ENCODE measurements at regions not wholly inside any gene's neighbourhood (a gene's known extent, or its start where the extent isn't known, plus 50 kb on each side); places are given as distances from the start of the nearest gene placed in this dataset.

- Histone ChIP-seq H3K9me3 (ENCODE audit: control insufficient read depth, low read depth, low read length) (no peaks in the 10 kb centered on the region), H3K9me1 (ENCODE audit: control insufficient read depth, extremely low read depth, insufficient read depth, low read length) (no peaks in the 10 kb centered on the region), H3K36me3 (ENCODE audit: control insufficient read depth in 2 of 2, extremely low read depth in 1 of 2, insufficient read depth in 2 of 2, low read length in 2 of 2) (no peaks in the 10 kb centered on the region), H2AFZ (ENCODE audit: control insufficient read depth, low read length) (no peak overlapping the region), H3K4me2 (ENCODE audit: control insufficient read depth, extremely low read depth, insufficient read depth, low read depth, low read length) (no peak overlapping the region), H3K4me3 (ENCODE audit: control insufficient read depth in 2 of 3, extremely low read depth in 1 of 3, insufficient read depth in 2 of 3, low read depth in 1 of 3, low read length in 3 of 3) (no peak overlapping the region), H3K27me3 (ENCODE audit: control insufficient read depth, extremely low read depth, insufficient read depth, low read length) (no peaks in the 10 kb centered on the region), H3K79me2 (ENCODE audit: control insufficient read depth, insufficient read depth, low read length) (no peaks in the 10 kb centered on the region), H3K27ac (ENCODE audit: control insufficient read depth, insufficient read depth, low read length) (no peak overlapping the region), H3K9ac (ENCODE audit: control insufficient read depth, extremely low read depth, insufficient read depth, low read length) (no peak overlapping the region), H3K4me1 (ENCODE audit: control insufficient read depth, extremely low read depth, insufficient read depth, low read length) (no peaks in the 10 kb centered on the region), H4K20me1 (ENCODE audit: control insufficient read depth, extremely low read depth, insufficient read depth, low read length) (no peaks in the 10 kb centered on the region)
- FAIRE-seq (no peak), DNase-seq (ENCODE audit: low read depth, low spot score) (no peak)
- TF ChIP-seq CTCF (optimal IDR thresholded peaks at IDR 0.05 in 1 of 3, IDR thresholded peaks at IDR 0.05 in 1 of 3, conservative IDR thresholded peaks at IDR 0.05 in 1 of 3; ENCODE audit: extremely low read depth in 1 of 3, insufficient read depth in 2 of 3, low read length in 3 of 3) (no peak), EZH2 (IDR thresholded peaks at IDR 0.05; ENCODE audit: low read length) (no peak)
- dilution Hi-C loops (cut with MboI; ENCODE audit: extremely low pct_ligation_motif_present, low sequenced_read_pairs), result no loop called here
Observed at GRCh38 chr13:100880166-100880565, 205.6 kb upstream of the TMTC4 start.

GRCh38 chr13:100879255-100879654, 204.7 kb upstream of the TMTC4 start:
- Histone ChIP-seq H3K27ac (ENCODE audit: control insufficient read depth, insufficient read depth, low read length) (no peak overlapping the region), H3K79me2 (ENCODE audit: control insufficient read depth, insufficient read depth, low read length) (no peaks in the 10 kb centered on the region), H3K9me1 (ENCODE audit: control insufficient read depth, extremely low read depth, insufficient read depth, low read length) (no peaks in the 10 kb centered on the region), H2AFZ (ENCODE audit: control insufficient read depth, low read length) (no peak overlapping the region), H3K4me1 (ENCODE audit: control insufficient read depth, extremely low read depth, insufficient read depth, low read length) (no peaks in the 10 kb centered on the region), H3K9ac (ENCODE audit: control insufficient read depth, extremely low read depth, insufficient read depth, low read length) (no peak overlapping the region), H3K36me3 (ENCODE audit: control insufficient read depth in 2 of 2, extremely low read depth in 1 of 2, insufficient read depth in 2 of 2, low read length in 2 of 2) (no peaks in the 10 kb centered on the region), H3K4me2 (ENCODE audit: control insufficient read depth, extremely low read depth, insufficient read depth, low read depth, low read length) (no peak overlapping the region), H3K4me3 (ENCODE audit: control insufficient read depth in 2 of 3, extremely low read depth in 1 of 3, insufficient read depth in 2 of 3, low read depth in 1 of 3, low read length in 3 of 3) (no peak overlapping the region), H4K20me1 (ENCODE audit: control insufficient read depth, extremely low read depth, insufficient read depth, low read length) (no peaks in the 10 kb centered on the region), H3K9me3 (ENCODE audit: control insufficient read depth, low read depth, low read length) (no peaks in the 10 kb centered on the region), H3K27me3 (ENCODE audit: control insufficient read depth, extremely low read depth, insufficient read depth, low read length) (no peaks in the 10 kb centered on the region)
- dilution Hi-C loops (cut with MboI; ENCODE audit: extremely low pct_ligation_motif_present, low sequenced_read_pairs), result no loop called here
- DNase-seq (ENCODE audit: low read depth, low spot score) (no peak), FAIRE-seq (no peak)
- no peak for TF ChIP-seq CTCF (optimal IDR thresholded peaks at IDR 0.05 in 1 of 3, IDR thresholded peaks at IDR 0.05 in 1 of 3, conservative IDR thresholded peaks at IDR 0.05 in 1 of 3; ENCODE audit: extremely low read depth in 1 of 3, insufficient read depth in 2 of 3, low read length in 3 of 3)
- no peak for TF ChIP-seq EZH2 (IDR thresholded peaks at IDR 0.05; ENCODE audit: low read length)
